Jurkat, Clone E6-1 (cell line): ENCODE measurements at regions not wholly inside any gene's neighbourhood (a gene's known extent, or its start where the extent isn't known, plus 50 kb on each side); places are given as distances from the start of the nearest gene placed in this dataset.

Source experiments
- DNase-seq: peaks from one replicate; pipeline ENCODE4 v3.0.0-alpha.2; 2011; ENCODE audit warnings: low read depth, low spot score
- H3K4me3 ChIP-seq: 2 replicates; pipeline ENCODE4 v1.5.1; 2011; ENCODE audit warnings: mild to moderate bottlenecking, low read length, control low read depth, moderate library complexity

GRCh38 chr12:58812214-58812613, 108.1 kb downstream of the LRIG3 start:
- no peak overlapping the region for H3K4me3 ChIP-seq
- no peak for DNase-seq

DNA sequence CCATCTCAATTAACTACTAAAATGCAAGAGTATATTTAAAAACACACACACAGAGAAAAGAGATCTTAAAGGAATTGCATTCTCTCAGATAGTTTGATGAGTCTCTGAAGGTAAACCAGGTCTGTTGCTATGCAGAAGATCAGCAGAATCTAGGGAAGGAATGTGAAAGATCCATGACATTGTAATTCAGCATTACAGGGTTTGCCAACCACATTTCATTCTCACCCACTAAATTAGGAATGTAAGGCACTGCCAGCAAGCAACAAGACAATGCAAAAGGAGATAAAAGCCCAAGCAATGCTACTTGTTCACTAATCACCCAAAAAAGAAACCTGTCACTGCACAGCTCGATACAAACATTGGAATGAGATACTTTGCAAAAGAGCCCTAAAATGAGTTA, 106.3 kb downstream of the LRIG3 start:
- no peak for DNase-seq
- H3K4me3 ChIP-seq = no peak overlapping the region

DNA sequence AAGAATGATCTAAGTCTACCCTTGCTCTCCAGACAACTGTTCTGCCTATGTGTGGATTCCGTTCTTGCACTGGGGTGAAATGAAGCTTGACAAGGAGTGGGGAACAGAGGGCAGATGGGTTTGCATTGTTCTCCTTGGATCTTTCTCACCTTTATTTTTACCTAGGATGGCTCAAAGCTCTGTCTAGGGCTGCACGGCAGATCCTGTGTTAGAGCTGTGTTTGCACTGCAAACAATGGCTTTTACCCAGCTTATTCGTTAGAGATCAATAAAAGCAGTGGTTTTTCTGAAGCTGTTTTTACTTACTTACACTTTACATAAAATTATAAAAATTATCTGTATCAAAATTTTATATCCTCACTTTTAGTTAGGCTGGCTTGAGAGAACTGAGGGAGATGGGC, 105.1 kb downstream of the LRIG3 start:
- DNase-seq = no peak
- H3K4me3 ChIP-seq = no peak overlapping the region

DNA sequence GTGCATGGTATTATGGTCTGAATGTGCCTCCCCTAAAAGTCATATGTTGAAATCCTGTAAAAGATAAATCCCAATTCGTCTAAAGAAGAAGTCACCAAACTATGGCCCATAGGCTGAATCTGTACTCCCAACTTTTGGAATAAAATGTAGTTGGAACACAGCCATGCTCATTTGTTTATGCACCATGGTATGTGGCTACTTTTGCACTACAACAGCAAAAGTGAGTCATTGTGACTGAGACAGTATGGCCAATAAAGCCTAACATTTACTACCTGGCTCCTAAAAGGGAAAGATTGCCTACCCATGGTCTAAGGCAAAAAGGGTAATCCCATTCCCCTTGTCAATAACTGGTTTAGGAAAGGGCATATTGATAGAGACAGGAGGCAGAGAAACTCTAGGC, 101.8 kb downstream of the LRIG3 start:
- no peak for DNase-seq
- H3K4me3 ChIP-seq = no peak overlapping the region

GRCh38 chr12:58819345-58819744, 101.0 kb downstream of the LRIG3 start:
- no peak overlapping the region for H3K4me3 ChIP-seq
- DNase-seq = no peak

DNA sequence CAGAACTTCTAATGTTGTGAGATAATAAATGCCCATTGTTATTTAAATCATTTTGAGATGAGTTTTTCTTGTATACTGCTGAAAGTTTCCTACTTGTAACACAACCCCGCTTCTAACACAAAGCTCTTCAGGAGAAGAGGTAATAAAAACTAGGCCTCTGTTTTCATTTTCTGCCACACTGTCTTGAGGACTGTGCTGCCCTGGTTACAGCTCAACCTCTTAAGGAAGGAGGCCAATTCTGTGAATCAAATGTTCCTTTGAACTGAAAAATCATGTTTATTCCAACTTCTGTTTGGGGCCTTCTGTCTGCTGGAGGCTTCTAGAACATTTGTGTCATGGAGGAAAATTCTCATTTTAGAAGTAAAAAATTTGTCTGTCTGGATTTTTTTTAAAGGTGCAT, 100.3 kb downstream of the LRIG3 start:
- no peak overlapping the region for H3K4me3 ChIP-seq
- no peak for DNase-seq
